Heart right ventricle (tissue), 16 donors: ENCODE measurements at regions not wholly inside any gene's neighbourhood (a gene's known extent, or its start where the extent isn't known, plus 50 kb on each side); places are given as distances from the start of the nearest gene placed in this dataset.

Source experiments
- ATAC-seq, 8 donors: fragments of 200-7000 bp; cut with Tn5 transposase; one replicate each; pipeline ENCODE4 v1.9.1; 2020; ENCODE audit warnings: mild to moderate bottlenecking in 8 of 8, moderate library complexity in 8 of 8, moderate number of reproducible peaks in 1 of 8
- DNase-seq, 2 donors: peaks; one replicate each; pipeline ENCODE4 v3.0.0-alpha.2; 2020
- H3K27ac ChIP-seq, 10 donors: fragments of 200-600 bp; sonication (generic) in 2 of 10; one replicate each; pipeline versions ENCODE4 v1.5.0 to v1.8.0; 2020 to 2022; ENCODE audit warnings: mild to moderate bottlenecking in 3 of 10
- H3K27me3 ChIP-seq, 7 donors: fragments of 200-600 bp; one replicate each; pipeline ENCODE4 v1.8.0; 2021 to 2022; ENCODE audit warnings: mild to moderate bottlenecking in 2 of 7
- H3K36me3 ChIP-seq, 9 donors: fragments of 200-600 bp; sonication (generic) in 1 of 9; one replicate each; pipeline versions ENCODE4 v1.5.0 to v1.8.0; 2020 to 2022; ENCODE audit warnings: mild to moderate bottlenecking in 2 of 9
- H3K4me1 ChIP-seq, 9 donors: fragments of 200-600 bp; sonication (generic) in 1 of 9; one replicate each; pipeline versions ENCODE4 v1.5.0 to v1.8.0; 2020 to 2022; ENCODE audit warnings: mild to moderate bottlenecking in 4 of 9
- H3K4me3 ChIP-seq, 10 donors: fragments of 200-600 bp; sonication (generic) in 2 of 10; one replicate each; pipeline versions ENCODE4 v1.5.0 to v1.8.0; 2020 to 2022; ENCODE audit warnings: mild to moderate bottlenecking in 7 of 10, moderate library complexity in 2 of 10
- H3K9me3 ChIP-seq, 11 donors: fragments of 200-600 bp in 10 of 11; sonication (generic) in 2 of 11; one replicate each; pipeline versions ENCODE4 v1.5.0 to v1.8.0; 2013 to 2022; ENCODE audit warnings: mild to moderate bottlenecking in 2 of 11, control low read depth in 1 of 11, moderate library complexity in 1 of 11
- WGBS, 2 donors: extraction: QIAGEN DNeasy Blood & Tissue Kit; methylation state at CpG; one replicate each; pipeline ENCODE4 v1.1.7; 2013; ENCODE audit warnings: inconsistent platforms in 1 of 2; 5-methylcytosine and 5-hydroxymethylcytosine counted together
- intact Hi-C, 10 donors: fragments of 100-400 bp; cut with DNase I; formaldehyde crosslinking; loops; one replicate each; pipeline versions ENCODE4 v1.11.1 to v1.14.2; 2022
- TF ChIP-seq, protein P1 (sequence below), 9 donors: fragments of 200-600 bp; sonication (generic) in 2 of 9; IDR thresholded peaks; one replicate each; pipeline versions ENCODE4 v1.5.0 to v1.8.0; 2021 to 2022; ENCODE audit warnings: antibody characterized with exemption in 9 of 9, mild to moderate bottlenecking in 5 of 9, moderate library complexity in 1 of 9
- donor health status: Arrhythmogenic right ventricular cardiomyopathy.
- donor health status: ischemic (EF 13 %, LVEDD 7.1; RV severe dilation, severe dysfunction).
- donor health status: healthy with polysubstance abuse.
- donor health status: DM: no; HTN: yes; CAD: no.
- donor health status: DM: no; HTN: no; CAD: no.
- donor health status: ischemic (EF 25% LVEDD 6.9; RV normal size, moderate dysfunction).
- donor health status: ischemic (EF 25% LVEDD 5.7; RV mildly dilated, moderate dysfunction).
- donor health status: healthy.
- donor health status: DM: yes; HTN: yes; CAD: no.
- donor health status: Ischemic cardiomyopathy.
- donor health status: ischemic (EF 35%, LVEDD 5.7; RV mildly dilated, moderate dysfunction).
- donor health status: nonischemic (EF 11% LVEDD 7.7; RV severe dilation, severe dysfunction).
- donor health status: DM: yes; HTN: yes; CAD: no.
- donor health status: PGD.
- donor health status: ischemic (EF 29% LVEDD 5.4; RV normal size, mild dysfunction).
- donor health status: nonischemic (EF 23%, LVEDD 6.1; RV moderate dilation, normal function).

DNA sequence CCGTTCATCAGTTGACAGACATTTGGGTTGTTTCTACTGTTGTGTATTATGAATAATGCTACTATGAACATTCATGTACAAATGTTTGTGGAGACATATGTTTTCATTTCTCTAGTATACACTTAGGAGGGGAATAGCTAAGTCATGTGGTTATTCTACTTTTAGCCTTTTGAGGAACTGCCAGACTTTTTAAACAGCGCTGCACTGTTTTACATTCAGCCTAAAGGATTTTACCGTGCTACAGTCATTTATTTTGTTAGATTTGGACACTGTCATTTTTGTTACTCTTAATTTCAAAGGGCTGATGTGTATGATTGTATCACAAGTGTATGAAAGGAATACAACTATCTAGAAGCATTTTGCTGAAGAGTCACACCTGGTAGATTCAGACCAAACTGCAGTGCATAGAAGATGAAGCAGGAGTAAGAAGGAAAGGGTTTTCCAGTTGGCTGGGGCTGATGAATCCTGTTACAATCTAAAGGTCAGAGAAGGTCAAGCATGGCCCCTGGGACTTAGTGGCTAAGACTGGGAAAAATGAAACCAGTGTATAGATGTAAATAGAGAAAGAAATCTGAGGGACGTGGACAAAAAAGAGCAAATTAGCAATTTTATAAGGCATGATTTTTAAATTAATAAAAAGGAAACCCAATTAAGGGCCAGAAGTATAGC is 509.7 kb downstream of the PSAT1 start:
- intact Hi-C loops: no loop called here
- TF ChIP-seq, protein P1, sequence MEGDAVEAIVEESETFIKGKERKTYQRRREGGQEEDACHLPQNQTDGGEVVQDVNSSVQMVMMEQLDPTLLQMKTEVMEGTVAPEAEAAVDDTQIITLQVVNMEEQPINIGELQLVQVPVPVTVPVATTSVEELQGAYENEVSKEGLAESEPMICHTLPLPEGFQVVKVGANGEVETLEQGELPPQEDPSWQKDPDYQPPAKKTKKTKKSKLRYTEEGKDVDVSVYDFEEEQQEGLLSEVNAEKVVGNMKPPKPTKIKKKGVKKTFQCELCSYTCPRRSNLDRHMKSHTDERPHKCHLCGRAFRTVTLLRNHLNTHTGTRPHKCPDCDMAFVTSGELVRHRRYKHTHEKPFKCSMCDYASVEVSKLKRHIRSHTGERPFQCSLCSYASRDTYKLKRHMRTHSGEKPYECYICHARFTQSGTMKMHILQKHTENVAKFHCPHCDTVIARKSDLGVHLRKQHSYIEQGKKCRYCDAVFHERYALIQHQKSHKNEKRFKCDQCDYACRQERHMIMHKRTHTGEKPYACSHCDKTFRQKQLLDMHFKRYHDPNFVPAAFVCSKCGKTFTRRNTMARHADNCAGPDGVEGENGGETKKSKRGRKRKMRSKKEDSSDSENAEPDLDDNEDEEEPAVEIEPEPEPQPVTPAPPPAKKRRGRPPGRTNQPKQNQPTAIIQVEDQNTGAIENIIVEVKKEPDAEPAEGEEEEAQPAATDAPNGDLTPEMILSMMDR (IDR thresholded peaks at IDR 0.05): no peak
- H3K36me3 ChIP-seq: no peaks in the 10 kb centered on the region
- no peaks in the 10 kb centered on the region for H3K27me3 ChIP-seq
- H3K27ac ChIP-seq: no peak overlapping the region
- 73 to 82% methylated on average over 4 of the region's 4 CpGs for WGBS, 2 donors
- ATAC-seq (no peak), DNase-seq (no peak)
- no peaks in the 10 kb centered on the region for H3K4me1 ChIP-seq
- no peak overlapping the region for H3K4me3 ChIP-seq
- H3K9me3 ChIP-seq: no peaks in the 10 kb centered on the region

GRCh38 chr9:78807286-78807685 is 510.4 kb downstream of the PSAT1 start:
- no peak for DNase-seq
- 73 to 75% methylated on average over 4 of the region's 4 CpGs for WGBS, 2 donors
- ATAC-seq: no peak
- Histone ChIP-seq H3K27me3 (no peaks in the 10 kb centered on the region), H3K4me3 (no peak overlapping the region), H3K9me3 (no peaks in the 10 kb centered on the region), H3K36me3 (no peaks in the 10 kb centered on the region), H3K27ac (no peak overlapping the region), H3K4me1 (no peaks in the 10 kb centered on the region)
- TF ChIP-seq, protein P1 (IDR thresholded peaks at IDR 0.05): no peak
- intact Hi-C loops: no loop called here

DNA sequence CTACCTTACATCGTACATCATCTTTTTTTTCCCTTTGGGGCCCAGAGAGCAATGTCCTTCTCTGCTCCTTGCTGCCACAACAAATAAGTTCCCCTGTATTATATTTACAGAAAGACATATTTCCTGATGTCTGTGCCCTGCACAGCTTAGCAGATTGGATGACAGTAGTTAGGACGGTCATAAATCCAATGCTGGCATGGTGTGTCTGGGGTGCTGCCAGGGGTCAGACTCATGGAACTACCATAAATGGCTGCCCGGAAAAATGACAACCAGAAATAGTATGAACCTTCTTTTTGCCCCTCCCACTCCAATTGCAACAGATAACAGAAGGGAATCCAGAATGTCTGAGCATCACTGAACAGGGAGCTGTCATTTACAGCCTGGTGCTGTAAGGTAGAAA is 511.1 kb downstream of the PSAT1 start:
- WGBS, 2 donors: 78 to 79% methylated on average over 3 of the region's 3 CpGs

GRCh38 chr9:78811622-78812276 is 514.8 kb downstream of the PSAT1 start:
- H3K36me3 ChIP-seq: no peaks in the 10 kb centered on the region
- H3K9me3 ChIP-seq: peaks cover 0 to 9% (median 0%) of the 10 kb centered on the region in 11 donors
- WGBS, 2 donors: 72 to 74% methylated on average over 10 of the region's 10 CpGs
- no peak for DNase-seq
- H3K27ac ChIP-seq: no peak overlapping the region
- H3K27me3 ChIP-seq: no peaks in the 10 kb centered on the region
- ATAC-seq: no peak
- intact Hi-C loops: no loop called here
- no peak overlapping the region for H3K4me3 ChIP-seq
- TF ChIP-seq, protein P1 (IDR thresholded peaks at IDR 0.05): no peak
- no peaks in the 10 kb centered on the region for H3K4me1 ChIP-seq

More for the DNA sequence above, 511.1 kb downstream of the PSAT1 start:
- intact Hi-C loops: no loop called here
- ATAC-seq (no peak), DNase-seq (no peak)
- H3K36me3 ChIP-seq: no peaks in the 10 kb centered on the region
- H3K9me3 ChIP-seq: no peaks in the 10 kb centered on the region
- H3K27ac ChIP-seq: no peak overlapping the region
- no peaks in the 10 kb centered on the region for H3K4me1 ChIP-seq
- TF ChIP-seq, protein P1 (IDR thresholded peaks at IDR 0.05): no peak
- H3K4me3 ChIP-seq: no peak overlapping the region
- H3K27me3 ChIP-seq: no peaks in the 10 kb centered on the region
